NT2/D1 (cell line): ENCODE measurements at regions not wholly inside any gene's neighbourhood (a gene's known extent, or its start where the extent isn't known, plus 50 kb on each side); places are given as distances from the start of the nearest gene placed in this dataset.

Experiments
- SUZ12 ChIP-seq: IDR thresholded peaks from 2 replicates; pipeline ENCODE4 v1.6.1; 2011; ENCODE audit not compliant: insufficient read length, insufficient read depth; ENCODE audit errors: extremely low read depth
- YY1 ChIP-seq: IDR thresholded peaks from 2 replicates; pipeline ENCODE4 v1.6.1; 2011; ENCODE audit not compliant: insufficient read length, insufficient read depth
- ZNF274 ChIP-seq: IDR thresholded peaks from 2 replicates; pipeline ENCODE4 v1.6.1; 2011; ENCODE audit warnings: mild to moderate bottlenecking, low read depth, low read length

DNA sequence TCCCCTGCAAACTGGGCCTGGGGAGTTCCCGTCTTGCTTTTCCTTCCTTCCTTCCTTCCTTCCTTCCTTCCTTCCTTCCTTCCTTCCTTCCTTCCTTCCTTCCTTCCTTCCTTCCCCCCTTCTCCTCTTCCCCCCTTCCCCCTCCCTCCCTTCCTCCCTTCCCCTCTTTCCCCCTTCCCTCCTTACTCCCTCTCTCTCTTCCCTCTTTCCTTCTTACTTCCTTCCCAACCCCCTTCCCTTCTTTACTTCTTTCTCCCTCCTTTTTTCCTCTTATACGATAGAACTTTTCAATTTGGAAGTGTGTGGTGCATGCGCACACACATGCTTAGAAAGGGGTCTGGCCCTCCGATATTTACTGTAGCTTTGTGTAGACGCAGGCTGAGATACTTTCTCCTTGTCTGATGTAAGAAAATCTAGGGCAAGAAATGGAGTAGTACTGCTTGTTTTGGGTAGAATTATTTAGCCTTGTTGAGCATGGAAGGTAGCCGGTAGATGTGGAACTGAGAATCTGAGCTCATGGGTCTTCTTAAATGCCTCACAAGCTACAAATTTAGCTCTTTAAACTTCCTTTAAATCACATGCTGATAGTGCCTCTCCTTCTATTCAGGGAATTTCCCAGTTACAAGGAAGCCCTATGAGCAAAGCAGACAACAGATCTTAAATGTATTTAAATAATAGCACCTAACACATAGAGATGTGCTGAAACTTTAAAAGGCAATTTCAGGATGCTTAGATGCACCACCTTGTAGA lies 189.6 kb downstream of the GPAT3 start:
- TF ChIP-seq SUZ12: no peak
- TF ChIP-seq YY1: no peak
- TF ChIP-seq ZNF274: no peak
